ENCODE measurements at regions not wholly inside any gene's neighbourhood (a gene's known extent, or its start where the extent isn't known, plus 50 kb on each side); places are given as distances from the start of the nearest gene placed in this dataset.

DNA sequence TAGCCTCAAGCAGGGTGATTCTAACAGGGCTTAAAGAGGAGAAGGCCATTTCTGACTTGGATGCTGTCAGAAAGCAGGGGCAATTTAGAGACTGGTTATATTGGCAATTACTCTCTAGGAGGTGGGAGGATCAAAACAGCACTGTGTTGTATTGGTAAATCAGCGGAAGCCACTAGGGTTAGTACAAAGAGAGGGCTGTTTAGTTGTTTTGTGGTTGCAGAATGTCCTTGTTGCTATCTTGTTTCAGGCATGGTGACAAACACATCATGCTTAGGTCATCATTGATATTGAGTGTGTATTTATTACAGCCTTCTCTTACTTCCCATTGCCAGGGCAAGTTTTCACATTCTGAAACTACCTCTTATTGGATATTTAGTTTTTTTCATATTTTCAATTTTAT, 165.3 kb downstream of the TAF11L14 start:
- Histone ChIP-seq H3K4me1 (ENCODE audit: insufficient read depth, low read length) (no peaks in the 10 kb centered on the region), H2AFZ (ENCODE audit: low read depth, low read length) (no peak overlapping the region), H3K36me3 (ENCODE audit: insufficient read depth, low read length) (no peaks in the 10 kb centered on the region), H3K27me3 (ENCODE audit: insufficient read depth, low read length, poor library complexity) (no peaks in the 10 kb centered on the region), H4K20me1 (ENCODE audit: insufficient read depth, low read length) (no peaks in the 10 kb centered on the region), H3K79me2 (ENCODE audit: insufficient read depth, low read length) (no peaks in the 10 kb centered on the region), H3K9me3 (ENCODE audit: insufficient read depth, low read length, severe bottlenecking) (no peaks in the 10 kb centered on the region), H3K27ac (ENCODE audit: low read length) (no peak overlapping the region), H3K4me3 (ENCODE audit: low read depth in 1 of 2, low read length in 2 of 2) (no peak overlapping the region), H3K4me2 (ENCODE audit: insufficient read depth, low read length) (no peak overlapping the region), H3K9ac (ENCODE audit: low read depth, low read length) (no peak overlapping the region)
- no peak for ATAC-seq (ENCODE audit: insufficient read depth, low read depth)
- no peak for DNase-seq
- TF ChIP-seq EZH2 (IDR thresholded peaks at IDR 0.05; ENCODE audit: borderline replicate concordance, low read depth, low read length, severe bottlenecking), result no peak
- TF ChIP-seq, protein P1, sequence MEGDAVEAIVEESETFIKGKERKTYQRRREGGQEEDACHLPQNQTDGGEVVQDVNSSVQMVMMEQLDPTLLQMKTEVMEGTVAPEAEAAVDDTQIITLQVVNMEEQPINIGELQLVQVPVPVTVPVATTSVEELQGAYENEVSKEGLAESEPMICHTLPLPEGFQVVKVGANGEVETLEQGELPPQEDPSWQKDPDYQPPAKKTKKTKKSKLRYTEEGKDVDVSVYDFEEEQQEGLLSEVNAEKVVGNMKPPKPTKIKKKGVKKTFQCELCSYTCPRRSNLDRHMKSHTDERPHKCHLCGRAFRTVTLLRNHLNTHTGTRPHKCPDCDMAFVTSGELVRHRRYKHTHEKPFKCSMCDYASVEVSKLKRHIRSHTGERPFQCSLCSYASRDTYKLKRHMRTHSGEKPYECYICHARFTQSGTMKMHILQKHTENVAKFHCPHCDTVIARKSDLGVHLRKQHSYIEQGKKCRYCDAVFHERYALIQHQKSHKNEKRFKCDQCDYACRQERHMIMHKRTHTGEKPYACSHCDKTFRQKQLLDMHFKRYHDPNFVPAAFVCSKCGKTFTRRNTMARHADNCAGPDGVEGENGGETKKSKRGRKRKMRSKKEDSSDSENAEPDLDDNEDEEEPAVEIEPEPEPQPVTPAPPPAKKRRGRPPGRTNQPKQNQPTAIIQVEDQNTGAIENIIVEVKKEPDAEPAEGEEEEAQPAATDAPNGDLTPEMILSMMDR (IDR thresholded peaks at IDR 0.05; ENCODE audit: borderline replicate concordance, extremely low read depth, low read length, poor library complexity, severe bottlenecking), result no peak

DNA sequence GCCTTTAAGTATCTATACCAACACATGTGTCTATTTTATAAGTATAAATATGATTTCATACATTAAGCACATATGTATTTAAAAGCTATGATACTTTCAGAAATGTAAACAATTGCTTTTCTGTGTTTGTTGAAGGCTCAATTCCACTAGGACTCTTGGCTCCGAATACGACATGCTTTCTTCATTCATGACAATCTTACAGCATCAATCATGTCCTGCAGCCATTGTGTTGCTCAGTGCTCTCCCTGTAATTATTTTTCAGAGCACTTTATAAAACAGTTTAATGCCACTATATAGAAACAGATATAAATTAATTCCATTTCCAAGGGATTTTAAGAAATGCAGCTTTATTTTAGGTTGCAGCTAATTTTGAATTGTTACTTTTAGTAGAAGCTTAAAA, 167.3 kb downstream of the TAF11L14 start:
- Histone ChIP-seq H3K27ac (ENCODE audit: low read length) (no peak overlapping the region), H3K4me1 (ENCODE audit: insufficient read depth, low read length) (no peaks in the 10 kb centered on the region), H3K4me3 (ENCODE audit: low read depth in 1 of 2, low read length in 2 of 2) (no peak overlapping the region), H2AFZ (ENCODE audit: low read depth, low read length) (no peak overlapping the region), H3K9me3 (ENCODE audit: insufficient read depth, low read length, severe bottlenecking) (no peaks in the 10 kb centered on the region), H4K20me1 (ENCODE audit: insufficient read depth, low read length) (no peaks in the 10 kb centered on the region), H3K9ac (ENCODE audit: low read depth, low read length) (no peak overlapping the region), H3K4me2 (ENCODE audit: insufficient read depth, low read length) (no peak overlapping the region), H3K79me2 (ENCODE audit: insufficient read depth, low read length) (no peaks in the 10 kb centered on the region), H3K27me3 (ENCODE audit: insufficient read depth, low read length, poor library complexity) (no peaks in the 10 kb centered on the region), H3K36me3 (ENCODE audit: insufficient read depth, low read length) (no peaks in the 10 kb centered on the region)
- TF ChIP-seq, protein P1 (IDR thresholded peaks at IDR 0.05; ENCODE audit: borderline replicate concordance, extremely low read depth, low read length, poor library complexity, severe bottlenecking), result no peak
- TF ChIP-seq EZH2 (IDR thresholded peaks at IDR 0.05; ENCODE audit: borderline replicate concordance, low read depth, low read length, severe bottlenecking), result no peak
- no peak for ATAC-seq (ENCODE audit: insufficient read depth, low read depth)
- no peak for DNase-seq

DNA sequence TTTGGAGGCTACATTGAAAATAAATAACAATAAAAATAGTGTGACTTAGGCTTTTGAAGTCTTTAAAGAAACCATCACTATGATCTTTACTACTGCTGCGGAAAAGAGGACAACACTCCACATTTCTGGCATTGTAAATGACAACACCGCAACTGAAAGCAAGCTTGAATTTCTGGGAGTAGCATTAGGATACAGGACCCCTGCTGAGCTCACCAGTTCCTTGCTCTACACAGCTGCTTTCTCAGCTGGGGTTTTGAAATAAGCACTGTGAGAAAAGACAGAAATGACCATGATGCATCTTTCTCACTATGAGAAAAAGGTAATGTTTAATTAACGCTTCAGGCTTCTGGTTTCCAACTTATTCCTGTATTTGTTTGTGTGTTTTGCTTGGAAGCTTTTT, 168.0 kb downstream of the TAF11L14 start:
- no peak for TF ChIP-seq EZH2 (IDR thresholded peaks at IDR 0.05; ENCODE audit: borderline replicate concordance, low read depth, low read length, severe bottlenecking)
- TF ChIP-seq, protein P1 (IDR thresholded peaks at IDR 0.05; ENCODE audit: borderline replicate concordance, extremely low read depth, low read length, poor library complexity, severe bottlenecking), result no peak
- H3K4me1 ChIP-seq (ENCODE audit: insufficient read depth, low read length), result no peaks in the 10 kb centered on the region
- H3K4me3 ChIP-seq (ENCODE audit: low read depth in 1 of 2, low read length in 2 of 2), result no peak overlapping the region
- no peaks in the 10 kb centered on the region for H3K27me3 ChIP-seq (ENCODE audit: insufficient read depth, low read length, poor library complexity)
- H4K20me1 ChIP-seq (ENCODE audit: insufficient read depth, low read length), result no peaks in the 10 kb centered on the region
- no peak overlapping the region for H3K9ac ChIP-seq (ENCODE audit: low read depth, low read length)
- H2AFZ ChIP-seq (ENCODE audit: low read depth, low read length), result no peak overlapping the region
- no peaks in the 10 kb centered on the region for H3K36me3 ChIP-seq (ENCODE audit: insufficient read depth, low read length)
- H3K27ac ChIP-seq (ENCODE audit: low read length), result no peak overlapping the region
- no peaks in the 10 kb centered on the region for H3K79me2 ChIP-seq (ENCODE audit: insufficient read depth, low read length)
- H3K9me3 ChIP-seq (ENCODE audit: insufficient read depth, low read length, severe bottlenecking), result no peaks in the 10 kb centered on the region
- H3K4me2 ChIP-seq (ENCODE audit: insufficient read depth, low read length), result no peak overlapping the region
- DNase-seq (no peak), ATAC-seq (ENCODE audit: insufficient read depth, low read depth) (no peak)

DNA sequence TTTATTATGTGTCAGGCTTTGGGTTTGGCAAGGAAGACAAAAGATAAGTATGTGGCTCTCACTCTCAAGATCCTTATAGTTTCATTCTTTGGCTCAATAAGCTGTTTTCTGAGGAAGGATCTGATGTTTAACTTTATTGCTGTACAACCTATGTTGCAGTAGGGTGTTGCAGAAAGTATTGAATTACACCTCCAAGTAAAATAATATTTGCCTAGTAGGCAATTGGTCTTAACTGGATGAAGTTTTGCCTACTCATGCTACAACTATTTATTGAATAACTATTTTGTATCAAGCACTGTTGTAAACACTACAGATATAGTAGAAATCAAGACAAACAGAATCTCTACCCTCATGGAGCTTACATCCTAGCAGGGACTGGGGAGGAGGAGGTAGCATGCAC, 169.7 kb downstream of the TAF11L14 start:
- no peak for DNase-seq
- no peaks in the 10 kb centered on the region for H3K36me3 ChIP-seq (ENCODE audit: insufficient read depth, low read length)
- no peak overlapping the region for H2AFZ ChIP-seq (ENCODE audit: low read depth, low read length)
- no peak overlapping the region for H3K4me3 ChIP-seq (ENCODE audit: low read depth in 1 of 2, low read length in 2 of 2)
- ATAC-seq (ENCODE audit: insufficient read depth, low read depth), result no peak
- no peaks in the 10 kb centered on the region for H3K79me2 ChIP-seq (ENCODE audit: insufficient read depth, low read length)
- no peaks in the 10 kb centered on the region for H3K27me3 ChIP-seq (ENCODE audit: insufficient read depth, low read length, poor library complexity)
- no peak overlapping the region for H3K4me2 ChIP-seq (ENCODE audit: insufficient read depth, low read length)
- H3K9me3 ChIP-seq (ENCODE audit: insufficient read depth, low read length, severe bottlenecking), result no peaks in the 10 kb centered on the region
- H3K4me1 ChIP-seq (ENCODE audit: insufficient read depth, low read length), result no peaks in the 10 kb centered on the region
- no peaks in the 10 kb centered on the region for H4K20me1 ChIP-seq (ENCODE audit: insufficient read depth, low read length)
- H3K27ac ChIP-seq (ENCODE audit: low read length), result no peak overlapping the region
- no peak overlapping the region for H3K9ac ChIP-seq (ENCODE audit: low read depth, low read length)
- TF ChIP-seq EZH2 (IDR thresholded peaks at IDR 0.05; ENCODE audit: borderline replicate concordance, low read depth, low read length, severe bottlenecking), result no peak
- TF ChIP-seq, protein P1 (IDR thresholded peaks at IDR 0.05; ENCODE audit: borderline replicate concordance, extremely low read depth, low read length, poor library complexity, severe bottlenecking), result no peak

Data from DND-41 (cell line).